Muscle layer of duodenum (tissue), 2 donors: ENCODE measurements at regions not wholly inside any gene's neighbourhood (a gene's known extent, or its start where the extent isn't known, plus 50 kb on each side); places are given as distances from the start of the nearest gene placed in this dataset.

Source experiments
- H3K27ac ChIP-seq: one replicate; pipeline ENCODE4 v1.7.0; 2013; ENCODE audit warnings: mild to moderate bottlenecking, low read length
- H3K27me3 ChIP-seq: one replicate; pipeline ENCODE4 v1.7.0; 2013; ENCODE audit warnings: low read depth, mild to moderate bottlenecking, control low read depth, low read length
- H3K36me3 ChIP-seq, 2 donors: one replicate each; pipeline ENCODE4 v1.7.0; 2013; ENCODE audit warnings: low read length in 2 of 2, control low read depth in 1 of 2, mild to moderate bottlenecking in 1 of 2; ENCODE audit not compliant: insufficient read depth in 2 of 2, control insufficient read depth in 1 of 2
- H3K4me1 ChIP-seq, 2 donors: one replicate each; pipeline ENCODE4 v1.7.0; 2013; ENCODE audit warnings: low read length in 2 of 2, mild to moderate bottlenecking in 2 of 2, control low read depth in 1 of 2, moderate library complexity in 1 of 2; ENCODE audit not compliant: insufficient read depth in 2 of 2, control insufficient read depth in 1 of 2
- H3K4me3 ChIP-seq, 2 donors: one replicate each; pipeline ENCODE4 v1.7.0; 2013; ENCODE audit warnings: low read length in 2 of 2, low read depth in 1 of 2, mild to moderate bottlenecking in 1 of 2
- H3K9me3 ChIP-seq, 2 donors: one replicate each; pipeline ENCODE4 v1.7.0; 2013; ENCODE audit warnings: low read length in 2 of 2, control low read depth in 1 of 2, mild to moderate bottlenecking in 1 of 2; ENCODE audit not compliant: control insufficient read depth in 1 of 2
- donor health status: healthy.

GRCh38 chr2:190765386-190766173 is 115.0 kb upstream of the GLS start:
- Histone ChIP-seq H3K4me1 (peaks cover 0 to 5% of the 10 kb centered on the region in 2 donors), H3K9me3 (no peaks in the 10 kb centered on the region), H3K27ac (no peak overlapping the region)

DNA sequence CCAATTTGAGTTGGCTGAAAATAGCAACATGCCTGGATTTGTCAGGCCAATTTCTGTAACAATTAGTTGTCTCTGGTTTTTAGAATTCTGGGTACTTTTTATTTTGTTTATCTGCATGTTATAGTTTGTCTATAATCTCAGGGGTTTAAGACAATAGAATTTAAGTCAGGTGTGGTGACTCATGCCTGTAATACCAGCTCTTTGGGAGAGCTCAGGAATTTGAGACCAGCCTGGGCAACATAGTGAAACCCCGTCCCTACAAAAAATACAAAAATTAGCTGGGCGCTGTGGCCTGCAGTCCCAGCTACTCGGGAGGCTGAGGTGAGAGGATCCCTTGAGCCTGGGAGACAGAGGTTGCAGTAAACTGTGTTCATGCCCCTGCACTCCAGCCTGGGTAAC is 114.4 kb upstream of the GLS start:
- H3K9me3 ChIP-seq: no peaks in the 10 kb centered on the region
- H3K27me3 ChIP-seq: no peaks in the 10 kb centered on the region
- H3K4me3 ChIP-seq: no peak overlapping the region
- no peak overlapping the region for H3K27ac ChIP-seq
- peaks cover 0 to 5% of the 10 kb centered on the region in 2 donors for H3K4me1 ChIP-seq
- no peaks in the 10 kb centered on the region for H3K36me3 ChIP-seq

More at GRCh38 chr2:190765386-190766173, 115.0 kb upstream of the GLS start:
- Histone ChIP-seq H3K27me3 (no peaks in the 10 kb centered on the region), H3K4me3 (no peak overlapping the region), H3K36me3 (no peaks in the 10 kb centered on the region)

- Histone ChIP-seq H3K4me1 (peaks cover 0 to 5% of the 10 kb centered on the region in 2 donors), H3K36me3 (no peaks in the 10 kb centered on the region), H3K9me3 (no peaks in the 10 kb centered on the region), H3K4me3 (no peak overlapping the region), H3K27ac (no peak overlapping the region), H3K27me3 (no peaks in the 10 kb centered on the region)
Observed at GRCh38 chr2:190766595-190766994, 114.0 kb upstream of the GLS start.

- Histone ChIP-seq H3K27me3 (no peaks in the 10 kb centered on the region), H3K4me3 (no peak overlapping the region), H3K36me3 (no peaks in the 10 kb centered on the region), H3K27ac (no peak overlapping the region), H3K4me1 (peaks cover 0 to 5% of the 10 kb centered on the region in 2 donors), H3K9me3 (no peaks in the 10 kb centered on the region)
Observed at GRCh38 chr2:190767821-190768220, 112.8 kb upstream of the GLS start.

DNA sequence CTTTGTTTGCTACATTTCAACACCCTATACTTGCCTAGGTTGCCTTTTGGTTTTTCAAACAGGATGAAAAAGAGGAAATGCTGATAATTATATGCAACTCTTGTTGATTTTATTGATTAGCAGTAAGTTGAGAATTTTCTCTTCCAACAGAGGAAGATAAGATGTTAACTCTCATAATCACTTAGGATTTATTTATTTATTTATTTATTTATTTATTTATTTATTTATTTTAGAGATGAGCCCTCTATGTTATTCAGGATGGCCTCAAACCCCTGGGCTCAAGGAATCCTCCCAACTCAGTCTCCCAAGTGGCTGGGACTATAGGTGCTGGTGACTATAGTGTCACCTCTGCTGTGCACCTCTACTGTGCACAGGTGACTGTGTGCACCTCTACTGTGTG is 111.4 kb upstream of the GLS start:
- Histone ChIP-seq H3K36me3 (no peaks in the 10 kb centered on the region), H3K27me3 (no peaks in the 10 kb centered on the region), H3K9me3 (no peaks in the 10 kb centered on the region), H3K4me1 (peaks cover 0 to 5% of the 10 kb centered on the region in 2 donors), H3K4me3 (no peak overlapping the region), H3K27ac (no peak overlapping the region)

DNA sequence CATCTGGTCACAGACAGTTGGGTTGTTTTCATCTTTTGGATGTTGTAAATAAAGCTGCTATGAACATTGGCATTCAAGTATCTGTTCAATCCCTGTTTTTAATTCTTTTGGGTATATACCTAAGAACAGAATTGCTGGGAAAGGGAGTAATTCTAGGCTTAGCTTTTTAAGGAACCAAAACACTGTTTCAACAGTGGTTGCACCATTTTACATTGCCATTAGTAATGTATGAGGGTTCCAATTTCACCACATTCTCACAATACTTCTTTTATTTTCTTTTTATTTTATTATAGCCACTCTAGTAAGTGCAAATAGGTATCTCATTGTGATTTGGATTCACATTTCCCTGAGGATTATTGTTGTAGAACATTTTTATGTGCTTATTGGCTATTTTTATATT is 108.9 kb upstream of the GLS start:
- no peaks in the 10 kb centered on the region for H3K36me3 ChIP-seq
- H3K27ac ChIP-seq: no peak overlapping the region
- no peak overlapping the region for H3K4me3 ChIP-seq
- no peaks in the 10 kb centered on the region for H3K4me1 ChIP-seq
- no peaks in the 10 kb centered on the region for H3K9me3 ChIP-seq
- no peaks in the 10 kb centered on the region for H3K27me3 ChIP-seq

DNA sequence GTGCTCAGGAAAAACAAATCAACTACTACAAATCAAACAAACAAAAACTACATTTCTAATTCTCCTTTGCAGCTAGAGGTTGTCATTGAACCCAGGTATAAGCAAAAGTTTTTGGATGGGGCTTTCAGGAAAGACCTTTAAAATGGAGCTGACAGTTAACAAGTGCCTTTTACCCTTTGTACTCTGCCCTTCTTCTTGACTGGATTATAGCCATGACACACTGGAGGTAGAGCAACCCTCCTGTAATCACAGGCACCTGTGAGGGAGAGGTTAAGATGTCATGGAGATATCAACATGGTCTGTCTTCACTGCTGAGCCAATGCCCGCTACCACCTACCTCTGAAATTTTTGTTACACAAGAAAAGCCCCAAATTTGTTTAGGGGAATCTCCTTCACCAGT is 100.0 kb upstream of the GLS start:
- H3K4me1 ChIP-seq: no peaks in the 10 kb centered on the region
- H3K27ac ChIP-seq: no peak overlapping the region
- H3K27me3 ChIP-seq: no peaks in the 10 kb centered on the region
- no peak overlapping the region for H3K4me3 ChIP-seq
- H3K9me3 ChIP-seq: peaks cover 4% of the 10 kb centered on the region in 2 donors
- H3K36me3 ChIP-seq: no peaks in the 10 kb centered on the region

DNA sequence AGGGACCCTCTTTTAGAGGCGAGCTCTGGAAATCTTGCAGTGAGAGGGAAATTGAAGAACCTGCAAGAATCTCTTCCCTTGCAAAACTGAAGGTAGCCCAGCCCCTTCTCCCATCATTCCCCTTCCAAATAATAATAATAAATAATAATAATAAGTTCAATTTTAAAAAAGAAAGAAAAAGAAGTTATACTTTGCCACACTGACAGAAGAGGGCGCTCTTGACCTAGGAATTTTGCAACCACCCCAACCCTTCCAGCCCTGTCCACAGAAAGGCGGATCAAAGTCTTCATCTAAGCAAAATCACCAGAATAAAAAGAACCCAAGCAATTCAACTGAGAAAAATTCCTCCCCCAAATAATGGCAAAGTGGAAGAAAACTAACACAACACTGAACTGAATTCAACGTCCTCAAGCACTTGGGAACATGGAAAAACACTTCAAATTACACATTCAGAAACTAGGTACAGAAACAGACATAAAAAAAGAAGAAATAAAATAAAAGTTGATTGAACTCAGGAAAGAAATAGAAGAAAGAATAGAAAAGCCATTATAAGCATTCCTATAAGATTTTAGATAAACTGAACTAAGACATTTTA is 98.9 kb upstream of the GLS start:
- Histone ChIP-seq H3K36me3 (no peaks in the 10 kb centered on the region), H3K27me3 (no peaks in the 10 kb centered on the region), H3K4me1 (no peaks in the 10 kb centered on the region), H3K9me3 (peaks cover 4% of the 10 kb centered on the region in 2 donors), H3K4me3 (no peak overlapping the region), H3K27ac (no peak overlapping the region)

GRCh38 chr2:190782264-190782663 is 98.4 kb upstream of the GLS start:
- Histone ChIP-seq H3K4me3 (no peak overlapping the region), H3K36me3 (no peaks in the 10 kb centered on the region), H3K4me1 (no peaks in the 10 kb centered on the region), H3K9me3 (peaks cover 4% of the 10 kb centered on the region in 2 donors), H3K27ac (no peak overlapping the region), H3K27me3 (no peaks in the 10 kb centered on the region)

DNA sequence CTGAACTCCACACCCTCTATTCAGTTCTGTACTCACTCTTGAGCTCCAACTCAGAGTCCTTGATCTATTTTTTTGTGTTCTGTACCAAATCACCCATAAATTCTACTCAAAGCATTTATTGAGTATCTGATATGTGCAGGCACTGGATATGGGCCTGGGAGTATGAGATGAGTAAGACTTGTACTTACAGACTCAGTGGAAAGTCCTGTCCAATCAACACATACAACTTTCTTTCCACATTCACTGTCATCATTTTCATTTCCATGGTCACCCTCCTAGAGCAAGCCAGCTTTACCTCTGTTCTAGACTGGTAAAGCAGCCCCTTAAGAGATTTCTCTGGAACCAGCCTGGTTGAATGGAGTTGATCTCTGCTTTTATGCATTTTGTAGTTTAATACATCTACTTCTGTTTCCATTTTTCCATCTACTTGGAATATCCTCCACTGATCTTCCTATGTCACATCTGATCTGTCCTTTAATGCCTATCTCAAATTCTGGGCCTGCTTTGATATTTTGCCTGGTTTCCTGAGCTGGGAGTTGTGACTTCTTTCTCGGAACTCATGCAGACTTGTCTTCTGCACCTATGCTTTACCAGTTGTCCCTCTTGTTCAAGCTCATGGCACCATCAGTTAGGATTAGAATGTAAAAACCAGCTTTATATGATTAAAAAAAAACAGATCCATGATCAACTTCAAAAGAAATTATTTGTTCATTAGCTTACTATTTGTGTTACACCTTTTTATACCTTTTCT is 96.9 kb upstream of the GLS start:
- Histone ChIP-seq H3K9me3 (peaks cover 4% of the 10 kb centered on the region in 2 donors), H3K4me1 (no peaks in the 10 kb centered on the region)

DNA sequence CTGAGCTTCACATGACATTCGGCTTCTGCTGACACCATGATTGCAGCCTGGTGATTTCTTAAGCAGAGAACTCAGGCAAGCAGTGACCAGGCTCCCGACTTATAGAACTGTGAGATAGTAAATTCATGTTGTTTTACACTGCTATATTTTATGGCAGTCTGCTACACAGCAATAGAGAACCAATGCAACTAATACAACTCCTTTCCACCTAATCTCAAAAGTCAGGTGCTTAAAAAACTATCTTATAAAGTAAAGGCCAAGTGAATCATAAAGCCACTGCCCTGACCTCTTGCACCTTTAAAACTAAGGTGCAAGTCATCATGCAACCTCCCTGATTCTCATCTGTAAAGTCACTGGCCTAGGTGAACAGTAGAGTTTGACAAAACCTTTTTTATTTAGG is 95.3 kb upstream of the GLS start:
- Histone ChIP-seq H3K27me3 (no peaks in the 10 kb centered on the region), H3K4me1 (no peaks in the 10 kb centered on the region), H3K9me3 (peaks cover 4% of the 10 kb centered on the region in 2 donors), H3K4me3 (no peak overlapping the region), H3K27ac (no peak overlapping the region), H3K36me3 (no peaks in the 10 kb centered on the region)

More for the DNA sequence above, 96.9 kb upstream of the GLS start:
- Histone ChIP-seq H3K36me3 (no peaks in the 10 kb centered on the region), H3K4me3 (no peak overlapping the region), H3K27me3 (no peaks in the 10 kb centered on the region), H3K27ac (no peak overlapping the region)
